Muscle layer of colon (tissue), 2 donors: ENCODE measurements at regions not wholly inside any gene's neighbourhood (a gene's known extent, or its start where the extent isn't known, plus 50 kb on each side); places are given as distances from the start of the nearest gene placed in this dataset.
"Not testable (repeated sequence)": the region's sequence is repeated elsewhere in the genome, so short reads cannot be mapped to it uniquely, and the experiment has no call there.

Source experiments
- H3K27ac ChIP-seq: one replicate; pipeline ENCODE4 v1.7.0; 2013; ENCODE audit warnings: low read depth, mild to moderate bottlenecking, low read length, moderate library complexity
- H3K27me3 ChIP-seq, 2 donors: one replicate each; pipeline ENCODE4 v1.7.0; 2013; ENCODE audit warnings: low read length in 2 of 2, mild to moderate bottlenecking in 2 of 2; ENCODE audit not compliant: insufficient read depth in 2 of 2, control insufficient read depth in 1 of 2
- H3K36me3 ChIP-seq: one replicate; pipeline ENCODE4 v1.7.0; 2013; ENCODE audit warnings: mild to moderate bottlenecking, low read length; ENCODE audit not compliant: insufficient read depth
- H3K4me1 ChIP-seq: one replicate; pipeline ENCODE4 v1.7.0; 2013; ENCODE audit warnings: mild to moderate bottlenecking, low read length; ENCODE audit not compliant: insufficient read depth
- H3K4me3 ChIP-seq, 2 donors: one replicate each; pipeline ENCODE4 v1.7.0; 2013; ENCODE audit warnings: low read length in 2 of 2, low read depth in 1 of 2, mild to moderate bottlenecking in 1 of 2, moderate library complexity in 1 of 2
- H3K9ac ChIP-seq: one replicate; pipeline ENCODE4 v1.7.0; 2013; ENCODE audit warnings: low read length
- H3K9me3 ChIP-seq: one replicate; pipeline ENCODE4 v1.7.0; 2013; ENCODE audit warnings: mild to moderate bottlenecking, low read length
- donor health status: abdominal sarcoma.
- donor health status: Adenocarcinoma of cecum.

DNA sequence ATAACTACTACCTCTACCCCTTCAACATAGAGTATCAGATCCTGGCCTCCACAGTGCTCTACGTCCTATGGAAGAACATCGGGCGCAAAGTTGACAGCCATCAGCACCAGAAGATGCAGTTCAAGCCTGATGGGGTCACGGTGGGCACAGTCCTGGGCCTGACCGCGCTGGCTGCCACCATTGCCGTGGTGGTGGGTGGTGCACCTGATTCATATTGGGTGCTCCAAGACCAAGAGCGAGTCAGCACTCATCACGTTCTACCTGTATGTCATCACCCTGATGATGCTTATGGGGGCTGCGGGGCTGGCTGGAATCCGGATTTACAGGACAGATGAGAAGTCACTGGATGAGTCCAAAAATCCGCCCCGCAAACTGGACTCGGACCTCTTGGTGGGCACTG, 846.4 kb downstream of the RPIA start:
- not testable (repeated sequence) for H3K9me3 ChIP-seq, H3K4me1 ChIP-seq, H3K9ac ChIP-seq, H3K27me3 ChIP-seq, H3K36me3 ChIP-seq, H3K4me3 ChIP-seq, H3K27ac ChIP-seq

- not testable (repeated sequence) for H3K27ac ChIP-seq, H3K9me3 ChIP-seq, H3K4me1 ChIP-seq, H3K27me3 ChIP-seq, H3K36me3 ChIP-seq, H3K4me3 ChIP-seq, H3K9ac ChIP-seq
These were observed 852.6 kb downstream of the RPIA start for GRCh38 chr2:89544110-89544509.

DNA sequence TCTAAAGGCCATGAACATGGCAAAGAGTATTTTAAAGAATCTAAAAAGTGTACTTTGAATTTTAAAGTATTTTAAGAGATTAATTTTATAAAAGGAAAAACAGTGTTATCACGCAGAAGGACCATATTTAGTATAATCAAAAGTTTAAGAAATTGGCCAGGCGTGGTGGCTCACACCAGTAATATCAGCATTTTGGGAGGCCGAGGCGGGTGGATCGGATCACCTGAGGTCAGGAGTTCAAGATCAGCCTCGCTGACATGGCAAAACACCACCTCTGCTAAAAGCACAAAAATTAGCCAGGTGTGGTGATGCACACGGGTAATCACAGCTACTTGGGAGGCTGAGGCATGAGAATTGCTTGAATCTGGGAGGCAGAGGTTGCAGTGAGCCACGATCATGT, 887.7 kb downstream of the RPIA start:
- H3K27me3 ChIP-seq, H3K27ac ChIP-seq, H3K4me3 ChIP-seq, H3K9me3 ChIP-seq, H3K4me1 ChIP-seq, H3K36me3 ChIP-seq, H3K9ac ChIP-seq: not testable (repeated sequence)

- H3K36me3 ChIP-seq, H3K9ac ChIP-seq, H3K9me3 ChIP-seq, H3K27ac ChIP-seq, H3K4me3 ChIP-seq, H3K27me3 ChIP-seq, H3K4me1 ChIP-seq: not testable (repeated sequence)
These were observed 891.3 kb downstream of the RPIA start for GRCh38 chr2:89582816-89583215.

DNA sequence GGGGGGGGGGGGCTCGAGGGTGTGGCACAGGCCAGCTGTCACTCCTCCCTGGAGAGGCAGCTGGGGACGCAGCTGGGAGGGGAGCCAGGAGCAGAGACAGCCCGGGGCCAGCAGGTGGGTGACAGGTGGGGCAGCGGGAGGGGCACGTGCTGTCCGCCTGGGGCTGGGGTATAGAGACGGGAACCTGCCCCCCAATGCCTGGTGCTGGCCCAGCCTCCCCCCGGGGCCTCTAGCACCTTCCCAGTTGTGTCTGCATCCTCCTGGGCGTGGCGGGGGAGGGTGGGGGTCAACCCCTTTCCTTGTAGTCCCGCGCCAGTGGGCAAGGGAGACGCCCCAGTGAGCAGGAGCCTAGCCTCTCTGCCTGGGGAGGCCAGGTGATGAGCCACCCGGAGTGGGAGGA, 892.6 kb downstream of the RPIA start:
- H3K4me3 ChIP-seq, H3K27ac ChIP-seq: not testable (repeated sequence)

GRCh38 chr2:89584868-89585557, 893.5 kb downstream of the RPIA start:
- not testable (repeated sequence) for H3K4me3 ChIP-seq, H3K27me3 ChIP-seq, H3K9ac ChIP-seq, H3K9me3 ChIP-seq, H3K36me3 ChIP-seq, H3K27ac ChIP-seq, H3K4me1 ChIP-seq

More for the DNA sequence above, 892.6 kb downstream of the RPIA start:
- H3K4me1 ChIP-seq, H3K27me3 ChIP-seq, H3K9ac ChIP-seq, H3K36me3 ChIP-seq, H3K9me3 ChIP-seq: not testable (repeated sequence)

- H3K27ac ChIP-seq, H3K9ac ChIP-seq: not testable (repeated sequence)
These were observed 894.1 kb downstream of the RPIA start for GRCh38 chr2:89585558-89585920.

GRCh38 chr2:89599843-89600242, 908.4 kb downstream of the RPIA start:
- not testable (repeated sequence) for H3K9ac ChIP-seq, H3K27me3 ChIP-seq, H3K4me1 ChIP-seq

More at GRCh38 chr2:89585558-89585920, 894.1 kb downstream of the RPIA start:
- H3K36me3 ChIP-seq, H3K27me3 ChIP-seq, H3K9me3 ChIP-seq, H3K4me1 ChIP-seq: not testable (repeated sequence)
- H3K4me3 ChIP-seq, result peak overlapping the region in 1 of 2 donors; percentile 50

DNA sequence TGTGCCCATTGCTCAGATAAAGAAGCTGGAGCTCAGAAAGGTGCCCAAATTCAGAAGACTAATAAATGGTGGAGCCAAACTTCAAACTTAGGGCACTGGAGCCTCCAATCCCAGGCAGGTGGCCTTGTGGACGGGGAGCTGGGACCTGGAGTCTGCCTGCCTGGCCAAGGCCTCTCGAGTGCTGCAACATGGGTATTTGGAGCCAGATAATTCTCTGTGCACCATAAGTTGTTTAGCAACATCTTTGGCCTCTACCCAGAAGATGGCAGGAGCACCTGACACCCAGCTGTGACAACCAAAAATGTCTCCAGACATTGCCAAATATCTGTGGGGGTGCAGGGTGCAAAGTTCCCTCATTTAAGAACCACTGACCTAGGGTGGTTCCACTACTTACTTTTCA, 915.0 kb downstream of the RPIA start:
- not testable (repeated sequence) for H3K9ac ChIP-seq, H3K27ac ChIP-seq, H3K36me3 ChIP-seq, H3K9me3 ChIP-seq, H3K4me1 ChIP-seq, H3K27me3 ChIP-seq, H3K4me3 ChIP-seq

More at GRCh38 chr2:89599843-89600242, 908.4 kb downstream of the RPIA start:
- H3K27ac ChIP-seq, H3K4me3 ChIP-seq, H3K36me3 ChIP-seq, H3K9me3 ChIP-seq: not testable (repeated sequence)

DNA sequence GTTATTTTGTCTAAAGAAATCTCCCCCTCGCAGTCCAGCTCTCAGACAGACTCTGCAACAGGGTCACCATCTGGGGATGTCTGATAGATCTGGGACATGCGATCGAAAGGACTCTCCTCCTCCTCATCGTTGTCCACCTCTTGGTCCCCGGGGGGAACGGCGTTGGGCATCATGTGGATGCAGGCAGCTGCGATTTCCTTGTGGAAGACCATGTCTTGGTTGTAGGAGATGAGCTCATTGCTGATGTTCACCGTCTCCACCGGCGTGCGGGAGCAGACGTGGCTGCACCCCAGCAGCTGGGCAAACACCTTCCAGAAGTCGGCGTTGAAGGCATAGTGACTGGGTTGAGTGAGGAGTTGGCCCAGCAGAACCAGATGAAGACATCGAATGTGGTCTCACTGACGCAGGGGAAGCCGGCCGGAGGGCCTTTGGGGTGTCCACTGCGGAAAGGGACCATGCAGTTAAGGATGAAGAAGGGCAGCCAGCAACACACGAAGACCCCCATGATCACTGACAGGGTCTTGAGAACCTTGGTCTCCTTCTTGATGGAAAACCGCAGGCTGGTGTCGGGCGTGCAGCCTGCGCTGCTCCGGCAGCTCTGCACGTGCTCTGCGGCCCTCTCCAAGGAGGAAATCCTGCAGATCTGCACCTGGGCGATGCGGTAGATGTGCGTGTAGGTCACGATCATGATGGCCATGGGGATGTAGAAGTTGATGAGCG, 918.9 kb downstream of the RPIA start:
- H3K4me3 ChIP-seq, H3K9me3 ChIP-seq, H3K27ac ChIP-seq, H3K9ac ChIP-seq, H3K36me3 ChIP-seq, H3K4me1 ChIP-seq, H3K27me3 ChIP-seq: not testable (repeated sequence)

DNA sequence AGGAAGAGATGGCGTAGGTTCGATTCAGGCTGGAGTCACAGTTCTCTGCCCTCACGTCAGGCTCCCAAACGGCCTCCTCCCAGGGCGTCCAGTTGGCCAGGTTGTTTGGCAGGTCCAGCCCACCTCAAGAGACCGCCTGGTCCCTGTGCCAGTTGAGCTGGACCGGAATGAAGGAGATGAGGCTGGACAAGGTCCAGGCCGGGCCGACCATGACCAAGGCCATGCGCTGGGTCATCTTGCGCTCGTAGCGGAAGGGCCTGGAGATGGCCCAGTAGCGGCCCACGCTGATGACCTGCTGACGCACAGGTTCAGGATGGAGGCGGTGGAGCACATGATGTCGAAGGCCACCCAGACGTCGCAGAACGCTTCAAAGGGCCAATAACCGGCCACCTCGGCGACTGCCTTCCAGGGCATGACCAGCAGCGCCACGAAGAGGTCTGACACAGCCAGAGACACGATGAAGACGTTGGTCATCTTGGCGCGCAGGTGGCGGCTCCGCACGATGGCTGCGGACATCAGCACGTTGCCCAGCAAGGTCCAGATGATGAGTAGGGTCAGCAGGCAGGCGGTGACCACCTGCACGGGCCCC, 919.5 kb downstream of the RPIA start:
- H3K4me3 ChIP-seq, H3K4me1 ChIP-seq: not testable (repeated sequence)

DNA sequence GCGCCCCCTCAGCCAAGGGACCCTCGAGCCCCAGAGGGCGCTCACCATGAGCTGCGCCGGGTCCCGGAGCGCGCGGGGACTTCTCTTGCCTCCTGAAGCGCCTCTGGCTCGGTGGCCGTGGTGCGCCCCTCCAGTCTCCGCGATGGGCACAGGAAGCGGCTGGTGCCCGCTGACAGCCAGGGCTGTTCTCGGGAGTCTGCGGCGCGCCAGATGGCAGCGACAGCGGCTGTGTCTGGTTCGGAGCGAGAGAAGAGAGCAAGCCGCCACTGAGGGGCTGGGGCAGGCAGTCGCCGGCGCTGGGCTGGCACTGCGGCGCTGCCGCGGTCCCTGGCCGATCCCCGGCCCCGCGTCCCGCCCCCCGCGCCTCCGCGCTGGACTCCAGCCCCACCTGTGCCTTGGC, 920.2 kb downstream of the RPIA start:
- not testable (repeated sequence) for H3K4me1 ChIP-seq, H3K36me3 ChIP-seq, H3K27me3 ChIP-seq, H3K4me3 ChIP-seq, H3K9me3 ChIP-seq, H3K9ac ChIP-seq, H3K27ac ChIP-seq

More for the DNA sequence above, 919.5 kb downstream of the RPIA start:
- not testable (repeated sequence) for H3K36me3 ChIP-seq, H3K27ac ChIP-seq, H3K9ac ChIP-seq, H3K27me3 ChIP-seq, H3K9me3 ChIP-seq
